Kidney (tissue), 13 donors: ENCODE measurements at regions not wholly inside any gene's neighbourhood (a gene's known extent, or its start where the extent isn't known, plus 50 kb on each side); places are given as distances from the start of the nearest gene placed in this dataset.

Source experiments
- DNase-seq, 5 donors: peaks; one replicate each; pipeline ENCODE4 v3.0.0-alpha.2; 2013 to 2020
- FAIRE-seq: peaks from 2 replicates; lab custom pipeline; 2012; peaks lifted over from hg19 to GRCh38; lab: Jason Lieb, UNC
- H3K27ac ChIP-seq, 2 donors: one replicate each; pipeline ENCODE4 v1.7.0; 2013; ENCODE audit warnings: low read depth in 2 of 2, low read length in 2 of 2, inconsistent platforms in 1 of 2
- H3K27me3 ChIP-seq: one replicate; pipeline ENCODE4 v1.7.1; 2013; ENCODE audit warnings: low read length, inconsistent platforms; ENCODE audit not compliant: control insufficient read depth, insufficient read depth
- H3K36me3 ChIP-seq, 3 donors: one replicate each; pipeline versions ENCODE4 v1.7.0 to v1.7.1; 2013; ENCODE audit warnings: low read length in 3 of 3, control low read depth in 1 of 3, inconsistent platforms in 1 of 3; ENCODE audit not compliant: insufficient read depth in 3 of 3, control insufficient read depth in 2 of 3
- H3K4me1 ChIP-seq, 3 donors: one replicate each; pipeline versions ENCODE4 v1.7.0 to v1.7.1; 2013; ENCODE audit warnings: low read length in 3 of 3, inconsistent platforms in 1 of 3, low read depth in 1 of 3; ENCODE audit not compliant: control insufficient read depth in 2 of 3, insufficient read depth in 2 of 3
- H3K4me3 ChIP-seq, 3 donors: one replicate each; pipeline versions ENCODE4 v1.7.0 to v1.8.1; 2013; ENCODE audit warnings: low read length in 3 of 3, control low read depth in 1 of 3, inconsistent platforms in 1 of 3
- H3K9ac ChIP-seq, 3 donors: one replicate each; pipeline versions ENCODE4 v1.7.0 to v1.7.1; 2013; ENCODE audit warnings: low read length in 3 of 3, control low read depth in 1 of 3, inconsistent platforms in 1 of 3
- H3K9me3 ChIP-seq, 3 donors: one replicate each; pipeline versions ENCODE4 v1.7.0 to v1.7.1; 2013; ENCODE audit warnings: low read length in 3 of 3, control low read depth in 1 of 3, inconsistent platforms in 1 of 3; ENCODE audit not compliant: control insufficient read depth in 2 of 3, insufficient read depth in 1 of 3
- intact Hi-C: fragments of 100-400 bp; cut with DNase I; formaldehyde crosslinking; loops from one replicate; pipeline ENCODE4 v1.11.1; 2022
- TF ChIP-seq, protein P1 (sequence below): IDR thresholded peaks from 3 replicates; pipeline ENCODE4 v1.5.1; 2012; ENCODE audit warnings: mild to moderate bottlenecking, moderate library complexity, borderline replicate concordance; ENCODE audit not compliant: insufficient read depth; ENCODE audit errors: extremely low read depth
- donor health status: control.
- donor health status: control.
- donor health status: control.
- donor health status: control.
- donor health status: control.
- donor health status: DM: yes; HTN: yes; CAD: no.
- donor health status: Normal renal cell carcinoma (clear cell type).

DNA sequence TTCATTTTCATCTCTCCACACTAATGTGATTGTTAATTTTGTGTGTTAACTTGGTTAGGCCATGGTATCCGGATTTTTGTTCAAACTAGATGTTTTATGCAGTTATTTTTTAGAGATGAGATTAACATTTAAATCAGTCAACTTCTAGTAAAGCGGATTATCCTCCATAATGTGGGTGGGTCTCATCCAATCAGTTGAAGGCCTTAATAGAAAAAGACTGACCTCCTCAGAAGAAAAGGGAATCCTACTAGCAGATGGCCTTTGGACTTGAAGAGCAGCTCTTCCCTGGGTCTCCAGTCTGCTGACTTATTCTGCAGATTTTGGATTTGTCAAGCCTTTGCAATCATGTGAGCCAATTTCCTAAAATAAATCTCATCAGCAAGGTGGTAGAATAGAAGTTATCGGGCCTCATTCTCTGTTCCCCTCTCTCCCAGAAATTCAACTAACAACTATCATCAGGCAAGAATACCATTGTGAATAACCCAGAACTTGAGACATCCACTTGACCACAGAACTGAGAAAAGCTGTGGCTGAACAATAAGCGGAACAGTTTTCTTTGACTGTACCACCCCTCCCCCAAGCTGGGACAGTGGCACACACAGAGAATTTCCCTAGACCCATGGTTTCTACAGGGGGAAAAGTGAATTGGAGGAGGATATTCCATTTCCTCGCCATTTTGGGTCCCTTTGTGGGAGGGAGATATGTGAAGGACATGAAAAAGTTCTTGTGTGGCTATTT, 323.0 kb downstream of the UTRN start:
- Histone ChIP-seq H3K27ac (no peak overlapping the region), H3K4me3 (no peak overlapping the region), H3K36me3 (no peaks in the 10 kb centered on the region), H3K4me1 (no peaks in the 10 kb centered on the region), H3K27me3 (no peaks in the 10 kb centered on the region), H3K9ac (no peak overlapping the region), H3K9me3 (no peaks in the 10 kb centered on the region)
- no peak for FAIRE-seq
- DNase-seq: no peak
- TF ChIP-seq, protein P1, sequence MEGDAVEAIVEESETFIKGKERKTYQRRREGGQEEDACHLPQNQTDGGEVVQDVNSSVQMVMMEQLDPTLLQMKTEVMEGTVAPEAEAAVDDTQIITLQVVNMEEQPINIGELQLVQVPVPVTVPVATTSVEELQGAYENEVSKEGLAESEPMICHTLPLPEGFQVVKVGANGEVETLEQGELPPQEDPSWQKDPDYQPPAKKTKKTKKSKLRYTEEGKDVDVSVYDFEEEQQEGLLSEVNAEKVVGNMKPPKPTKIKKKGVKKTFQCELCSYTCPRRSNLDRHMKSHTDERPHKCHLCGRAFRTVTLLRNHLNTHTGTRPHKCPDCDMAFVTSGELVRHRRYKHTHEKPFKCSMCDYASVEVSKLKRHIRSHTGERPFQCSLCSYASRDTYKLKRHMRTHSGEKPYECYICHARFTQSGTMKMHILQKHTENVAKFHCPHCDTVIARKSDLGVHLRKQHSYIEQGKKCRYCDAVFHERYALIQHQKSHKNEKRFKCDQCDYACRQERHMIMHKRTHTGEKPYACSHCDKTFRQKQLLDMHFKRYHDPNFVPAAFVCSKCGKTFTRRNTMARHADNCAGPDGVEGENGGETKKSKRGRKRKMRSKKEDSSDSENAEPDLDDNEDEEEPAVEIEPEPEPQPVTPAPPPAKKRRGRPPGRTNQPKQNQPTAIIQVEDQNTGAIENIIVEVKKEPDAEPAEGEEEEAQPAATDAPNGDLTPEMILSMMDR: no peak
- intact Hi-C loops: no loop called here

DNA sequence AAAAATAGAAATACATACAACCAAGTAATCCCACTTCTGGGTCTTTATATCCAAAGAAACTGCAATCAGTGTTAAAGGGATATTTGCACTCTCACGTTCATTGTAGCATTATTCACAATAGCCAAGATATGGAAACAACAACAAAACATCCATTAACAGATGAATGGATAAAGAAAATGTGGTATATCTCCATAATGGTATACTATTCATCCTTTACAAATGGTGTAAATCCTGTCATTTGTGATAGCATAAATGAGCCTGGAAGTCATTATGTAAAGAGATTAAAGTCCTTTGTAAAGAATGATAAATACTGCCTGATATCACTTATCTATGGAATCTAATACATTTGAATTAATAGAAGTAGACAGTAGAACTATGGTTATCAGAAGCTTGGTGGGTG, 327.7 kb downstream of the UTRN start:
- H3K9ac ChIP-seq: no peak overlapping the region
- no peaks in the 10 kb centered on the region for H3K27me3 ChIP-seq
- no peaks in the 10 kb centered on the region for H3K36me3 ChIP-seq
- DNase-seq: no peak
- no peaks in the 10 kb centered on the region for H3K9me3 ChIP-seq
- TF ChIP-seq, protein P1: no peak
- no peak for FAIRE-seq
- H3K27ac ChIP-seq: no peak overlapping the region
- no peak overlapping the region for H3K4me3 ChIP-seq
- no peaks in the 10 kb centered on the region for H3K4me1 ChIP-seq
- intact Hi-C loops: no loop called here

DNA sequence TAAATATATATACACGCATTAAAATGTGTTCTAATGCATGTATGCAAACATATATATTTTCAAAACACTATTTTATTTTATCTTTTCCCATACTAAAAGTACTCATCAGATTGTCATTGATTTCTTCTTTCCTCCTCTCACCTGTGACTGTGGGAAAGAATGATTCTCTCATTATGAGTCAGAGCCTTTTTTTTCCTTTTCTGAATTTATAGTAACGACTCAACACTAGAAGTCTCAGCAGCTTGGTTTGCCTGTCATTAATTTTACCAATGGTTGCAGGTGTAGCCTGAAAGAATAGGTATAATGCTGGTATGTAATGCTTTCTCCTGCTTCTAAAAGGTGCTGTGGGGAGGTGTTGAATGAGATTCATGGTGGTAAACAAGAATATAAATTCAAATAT, 328.7 kb downstream of the UTRN start:
- intact Hi-C loops: no loop called here
- no peaks in the 10 kb centered on the region for H3K27me3 ChIP-seq
- no peak for FAIRE-seq
- H3K4me1 ChIP-seq: no peaks in the 10 kb centered on the region
- H3K4me3 ChIP-seq: no peak overlapping the region
- no peak overlapping the region for H3K27ac ChIP-seq
- no peak overlapping the region for H3K9ac ChIP-seq
- no peaks in the 10 kb centered on the region for H3K9me3 ChIP-seq
- TF ChIP-seq, protein P1: no peak
- no peak for DNase-seq
- H3K36me3 ChIP-seq: no peaks in the 10 kb centered on the region

DNA sequence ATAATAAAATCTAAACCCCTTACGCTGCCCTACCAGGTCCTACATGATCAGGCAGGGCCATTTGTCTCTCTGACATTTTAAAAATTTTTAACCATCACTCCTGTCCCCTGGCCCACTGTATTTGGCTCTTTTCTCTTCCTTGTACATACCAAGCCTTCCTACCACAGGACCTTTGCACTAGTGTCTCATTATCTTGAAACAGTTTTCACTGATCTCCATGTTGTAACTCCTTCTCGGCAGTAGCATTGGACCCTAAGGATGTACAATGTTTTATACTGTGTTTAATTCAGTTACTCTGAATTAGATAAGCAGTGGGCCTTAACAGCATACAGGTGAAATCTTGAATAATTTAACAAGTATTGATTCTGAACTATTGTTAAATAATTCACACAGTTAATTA, 330.7 kb downstream of the UTRN start:
- FAIRE-seq: no peak

More for the DNA sequence above, 330.7 kb downstream of the UTRN start:
- H3K27ac ChIP-seq: no peak overlapping the region
- no peaks in the 10 kb centered on the region for H3K27me3 ChIP-seq
- H3K9ac ChIP-seq: no peak overlapping the region
- H3K4me1 ChIP-seq: no peaks in the 10 kb centered on the region
- intact Hi-C loops: no loop called here
- H3K36me3 ChIP-seq: no peaks in the 10 kb centered on the region
- DNase-seq: no peak
- H3K9me3 ChIP-seq: no peaks in the 10 kb centered on the region
- TF ChIP-seq, protein P1: no peak
- no peak overlapping the region for H3K4me3 ChIP-seq
